HG03139 (cell line): ENCODE measurements at regions not wholly inside any gene's neighbourhood (a gene's known extent, or its start where the extent isn't known, plus 50 kb on each side); places are given as distances from the start of the nearest gene placed in this dataset.
A peak's percentile ranks its signal among the peaks of the same experiment; 100 is the strongest.
"Not testable (repeated sequence)": the region's sequence is repeated elsewhere in the genome, so short reads cannot be mapped to it uniquely, and the experiment has no call there.

ENCODE experiments used
- ATAC-seq: cut with Tn5 transposase; IDR thresholded peaks from one replicate; pipeline ENCODE4 v1.9.1; 2021; ENCODE audit not compliant: unreplicated experiment

DNA sequence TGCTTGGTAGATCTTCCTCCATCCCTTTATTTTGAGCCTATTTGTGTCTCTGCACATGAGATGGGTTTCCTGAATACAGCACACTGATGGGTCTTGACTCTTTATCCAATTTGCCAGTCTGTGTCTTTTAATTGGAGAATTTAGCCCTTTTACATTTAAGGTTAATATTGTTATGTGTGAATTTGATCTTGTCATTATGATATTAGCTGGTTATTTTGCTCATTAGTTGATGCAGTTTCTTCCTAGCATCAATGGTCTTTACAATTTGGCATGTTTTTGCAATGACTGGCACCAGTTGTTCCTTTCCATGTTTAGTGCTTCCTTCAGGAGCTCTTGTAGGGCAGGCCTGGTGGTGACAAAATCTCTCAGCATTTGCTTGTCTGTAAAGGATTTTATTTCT, 72.4 kb downstream of the HNRNPD start:
- ATAC-seq: not testable (repeated sequence)

- ATAC-seq: peak; percentile 100
Observed at GRCh38 chr4:82293304-82293703, 80.5 kb downstream of the HNRNPD start.

- no peak for ATAC-seq
Observed at GRCh38 chr4:82287720-82288119, 86.1 kb downstream of the HNRNPD start.

GRCh38 chr4:82284858-82285805, 88.7 kb downstream of the HNRNPD start:
- ATAC-seq: peak; percentile 100

DNA sequence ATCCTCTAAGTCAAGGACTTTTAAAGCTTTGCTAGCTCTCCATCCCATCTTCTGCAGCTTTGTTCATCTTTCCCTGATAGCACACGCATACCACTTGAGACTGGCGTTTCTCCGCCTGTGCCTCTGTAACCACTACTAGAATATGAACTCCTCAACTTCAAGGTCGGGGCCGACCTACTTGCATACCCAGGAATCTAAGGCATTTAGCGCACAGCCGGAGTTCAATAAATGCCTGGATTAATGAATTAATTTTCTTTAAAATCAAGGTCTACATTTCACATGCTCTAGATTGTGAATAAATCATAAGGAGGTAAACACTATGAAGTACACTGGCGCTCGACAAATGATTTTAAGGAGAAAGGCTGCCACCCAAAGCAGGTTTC, 89.3 kb downstream of the HNRNPD start:
- ATAC-seq: no peak

DNA sequence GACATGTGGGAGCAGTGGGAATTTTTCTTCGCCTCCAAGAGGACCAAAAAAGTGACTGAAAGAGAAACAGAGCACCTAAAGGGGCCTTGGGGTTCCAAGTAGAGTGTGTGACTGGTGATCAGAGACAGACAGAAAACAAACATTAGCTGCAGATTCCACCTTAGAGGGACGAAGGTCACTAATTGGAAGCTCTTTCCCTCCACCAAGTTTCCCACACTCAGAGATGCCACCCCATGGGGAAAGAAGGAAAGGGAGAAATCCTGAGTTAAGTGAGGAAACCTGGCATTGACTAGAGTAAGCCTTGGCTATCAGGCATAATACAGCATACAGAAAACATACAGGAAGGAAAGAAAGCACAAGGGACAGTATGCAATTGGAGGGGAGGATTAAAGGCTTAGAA, 90.9 kb downstream of the HNRNPD start:
- no peak for ATAC-seq

DNA sequence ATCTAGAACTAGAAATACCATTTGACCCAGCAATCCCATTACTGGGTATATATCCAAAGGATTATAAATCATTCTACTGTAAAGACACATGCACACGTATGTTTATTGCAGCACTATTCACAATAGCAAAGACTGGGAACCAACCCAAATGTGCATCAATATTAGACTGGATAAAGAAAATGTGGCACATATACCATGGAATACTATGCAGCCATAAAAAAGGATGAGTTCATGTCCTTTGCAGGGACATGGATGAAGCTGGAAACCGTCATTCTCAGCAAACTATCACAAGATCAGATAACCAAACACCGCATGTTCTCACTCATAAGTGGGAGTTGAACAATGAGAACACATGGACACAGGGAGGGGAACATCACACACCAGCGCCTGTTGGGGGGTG, 94.2 kb downstream of the HNRNPD start:
- not testable (repeated sequence) for ATAC-seq

DNA sequence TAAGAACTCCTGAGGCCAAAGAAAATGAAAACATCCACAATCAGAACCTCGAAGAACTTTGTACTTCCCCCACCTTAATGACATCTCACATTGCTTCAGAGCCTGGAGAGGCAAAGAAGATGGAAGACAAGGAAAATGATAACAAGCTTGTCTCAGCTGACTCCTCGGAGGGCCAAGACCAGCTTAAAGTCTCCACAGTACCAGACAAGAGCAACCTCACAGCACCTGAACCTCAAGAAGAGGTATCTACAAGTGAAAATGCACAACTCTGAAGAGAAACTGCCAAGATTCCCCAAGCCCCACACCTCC, 97.5 kb downstream of the HNRNPD start:
- ATAC-seq: no peak

GRCh38 chr4:82275431-82276331, 98.1 kb downstream of the HNRNPD start:
- ATAC-seq: no peak

- ATAC-seq: not testable (repeated sequence)
Observed at GRCh38 chr4:82274700-82275099, 99.1 kb downstream of the HNRNPD start.

- not testable (repeated sequence) for ATAC-seq
Observed at GRCh38 chr4:82272523-82272922, 101.3 kb downstream of the HNRNPD start.

GRCh38 chr4:82271915-82272480, 101.8 kb downstream of the HNRNPD start:
- not testable (repeated sequence) for ATAC-seq

DNA sequence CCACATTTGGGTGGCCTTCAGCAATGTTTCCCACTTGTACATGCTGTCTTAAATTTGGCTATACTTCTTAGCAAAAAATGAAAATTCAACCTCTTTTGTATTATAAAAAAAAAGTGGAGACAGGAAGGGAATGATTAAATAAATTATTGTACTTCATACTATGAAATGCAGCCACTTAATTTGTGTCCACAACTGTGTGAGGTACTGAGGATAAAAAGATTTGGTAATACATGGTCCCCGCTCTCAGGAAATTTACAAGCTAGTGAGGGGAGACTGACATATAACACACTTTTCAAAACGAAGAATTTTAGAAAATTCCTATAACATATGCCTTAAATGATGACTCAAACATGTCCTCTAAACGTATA, 105.0 kb downstream of the HNRNPD start:
- ATAC-seq: no peak

DNA sequence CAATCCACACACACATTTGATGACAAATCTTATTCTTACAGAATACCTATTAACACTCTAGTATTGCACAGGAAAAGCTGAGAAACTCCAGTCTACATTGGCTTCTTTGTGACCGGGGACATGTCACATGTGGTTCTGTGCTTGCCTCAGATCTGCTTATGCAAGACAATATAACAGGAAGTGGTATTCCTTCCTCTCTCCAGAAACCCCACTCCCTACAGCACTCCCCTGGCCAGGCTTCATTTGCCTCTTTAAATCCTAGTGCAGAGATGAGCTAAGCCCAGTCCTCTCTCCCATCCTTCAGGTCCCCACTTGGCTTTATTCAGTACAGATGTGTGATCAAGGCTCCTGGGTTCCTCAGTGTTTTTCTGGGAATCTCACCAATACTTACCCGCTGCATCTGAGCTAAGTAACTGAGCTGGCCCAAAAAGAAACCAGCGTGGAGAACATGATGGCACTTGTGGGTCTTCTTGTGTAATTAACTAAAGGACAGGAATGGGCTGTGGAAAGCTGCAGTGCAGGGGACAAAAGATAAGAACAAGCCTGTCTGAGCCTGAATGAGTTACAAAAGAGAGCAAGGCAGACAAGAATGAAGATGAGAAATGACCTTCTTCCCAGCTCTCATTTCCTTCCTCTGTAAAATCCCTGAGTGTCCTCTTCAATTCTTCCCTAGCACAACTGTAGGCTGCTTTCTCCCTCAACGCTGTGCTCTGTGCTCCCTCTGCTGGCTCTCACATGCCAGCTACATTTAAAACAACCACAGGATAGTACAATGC, 105.6 kb downstream of the HNRNPD start:
- ATAC-seq: peak; percentile 79

- no peak for ATAC-seq
Observed at GRCh38 chr4:82267506-82267905, 106.3 kb downstream of the HNRNPD start.

GRCh38 chr4:82266345-82266744, 107.4 kb downstream of the HNRNPD start:
- ATAC-seq: no peak

- no peak for ATAC-seq
Observed at GRCh38 chr4:82261084-82261483, 112.7 kb downstream of the HNRNPD start.

GRCh38 chr4:82260632-82261031, 113.2 kb downstream of the HNRNPD start:
- no peak for ATAC-seq

DNA sequence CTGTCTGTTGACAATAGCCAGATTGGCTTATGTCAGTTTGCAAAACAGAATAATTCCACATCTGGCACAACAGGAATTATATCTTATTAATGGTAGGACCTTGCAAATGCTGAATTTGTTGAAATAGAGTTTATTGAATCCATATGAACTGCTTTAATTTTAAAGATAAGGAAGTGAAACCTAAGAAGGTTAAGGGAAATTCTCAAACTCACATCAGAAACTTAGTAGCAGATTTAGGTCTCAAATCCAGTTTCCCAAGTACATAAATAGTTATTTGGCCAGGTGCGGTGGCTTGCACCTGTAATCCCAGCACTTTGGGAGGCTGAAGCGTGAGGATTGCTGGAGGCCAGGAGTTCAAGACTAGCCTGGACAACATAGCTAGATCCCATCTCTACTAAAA, 117.1 kb downstream of the HNRNPD start:
- no peak for ATAC-seq

- no peak for ATAC-seq
Observed at GRCh38 chr4:82255657-82256056, 118.1 kb downstream of the HNRNPD start.
